Esophagus mucosa (tissue), 1 donor: ENCODE measurements at regions not wholly inside any gene's neighbourhood (a gene's known extent, or its start where the extent isn't known, plus 50 kb on each side); places are given as distances from the start of the nearest gene placed in this dataset.
"Not testable (repeated sequence)": the region's sequence is repeated elsewhere in the genome, so short reads cannot be mapped to it uniquely, and the experiment has no call there.

Experiments
- ATAC-seq: fragments of 200-7000 bp; cut with Tn5 transposase; one replicate; pipeline ENCODE4 v1.9.1; 2020
- donor health status: DM: yes; HTN: yes; CAD: no.

- no peak for ATAC-seq
Measured at GRCh38 chr1:196088541-196088940, 519.7 kb downstream of the KCNT2 start.

- ATAC-seq = no peak
Measured at GRCh38 chr1:196078691-196079090, 529.5 kb downstream of the KCNT2 start.

DNA sequence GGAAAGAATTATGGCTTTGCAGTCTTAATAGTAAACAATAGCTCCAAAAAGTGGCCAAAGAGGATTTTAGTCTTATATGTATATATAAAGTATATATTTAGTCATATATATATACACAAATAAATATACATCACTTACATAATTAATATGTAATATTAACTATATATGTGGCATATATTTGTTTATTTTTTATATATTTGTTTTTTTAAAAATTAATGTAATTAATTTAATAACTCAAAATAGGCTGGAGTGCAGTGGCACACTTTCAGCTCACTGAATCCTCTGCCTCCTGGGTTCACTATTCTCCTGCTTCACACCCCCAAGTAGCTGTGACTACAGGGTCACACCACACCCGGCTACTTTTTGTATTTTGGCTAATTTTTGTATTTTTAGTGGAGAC lies 532.6 kb downstream of the KCNT2 start:
- no peak for ATAC-seq

DNA sequence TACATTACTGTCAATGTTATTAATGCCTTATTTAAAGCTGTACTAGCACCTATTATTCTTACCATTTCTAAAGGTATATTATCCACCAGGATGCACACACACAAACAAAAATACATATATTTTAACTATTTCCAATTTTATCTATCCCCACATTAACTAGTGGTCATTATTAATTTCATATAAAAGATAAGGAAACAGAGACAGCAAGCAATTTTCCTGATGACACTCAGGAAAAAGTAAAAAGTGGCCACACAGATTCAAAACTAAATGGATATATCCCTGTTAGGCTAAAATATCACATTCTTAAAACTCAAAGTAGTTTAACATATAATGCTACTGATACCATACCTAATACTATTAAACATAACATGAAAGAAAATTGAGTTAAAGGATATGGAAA lies 534.1 kb downstream of the KCNT2 start:
- no peak for ATAC-seq

GRCh38 chr1:196071447-196071846 lies 536.8 kb downstream of the KCNT2 start:
- ATAC-seq = no peak

GRCh38 chr1:196070940-196071339 lies 537.3 kb downstream of the KCNT2 start:
- no peak for ATAC-seq

DNA sequence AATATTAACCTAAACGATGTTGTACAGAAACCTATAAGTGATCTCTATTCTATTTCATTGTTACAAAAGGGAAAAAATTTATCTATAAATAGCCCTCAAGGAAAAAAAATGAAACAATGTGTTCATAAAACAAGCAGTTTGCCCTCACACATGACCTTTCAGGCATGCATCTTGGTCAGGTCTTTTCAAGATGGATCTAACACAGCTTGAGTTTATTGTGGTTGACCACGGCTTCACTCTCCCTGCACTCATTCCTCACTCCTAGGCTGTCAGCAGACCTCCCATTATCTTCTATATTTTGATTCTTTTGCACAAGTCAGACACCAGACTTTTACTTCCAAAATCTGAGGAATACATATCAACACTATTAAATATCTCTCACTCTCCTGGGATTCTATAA lies 544.3 kb downstream of the KCNT2 start:
- no peak for ATAC-seq

DNA sequence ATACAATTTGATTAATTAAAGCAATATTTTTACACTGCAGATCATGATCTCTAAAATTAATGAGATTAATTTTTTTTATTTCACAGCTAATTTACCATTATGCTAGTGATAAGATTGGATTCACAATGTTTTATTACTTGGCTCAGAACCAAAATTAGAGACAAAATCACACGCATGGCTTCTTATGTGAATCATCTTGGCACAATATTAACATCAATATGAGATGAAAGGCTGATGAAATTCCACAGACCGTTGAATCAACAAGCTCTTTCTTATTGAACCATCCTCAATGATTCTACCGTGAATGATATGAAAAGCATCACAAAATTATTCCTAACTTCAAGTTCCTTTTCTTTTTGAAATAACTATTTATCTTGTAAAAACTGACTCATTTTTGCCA lies 544.9 kb downstream of the KCNT2 start:
- ATAC-seq = no peak

DNA sequence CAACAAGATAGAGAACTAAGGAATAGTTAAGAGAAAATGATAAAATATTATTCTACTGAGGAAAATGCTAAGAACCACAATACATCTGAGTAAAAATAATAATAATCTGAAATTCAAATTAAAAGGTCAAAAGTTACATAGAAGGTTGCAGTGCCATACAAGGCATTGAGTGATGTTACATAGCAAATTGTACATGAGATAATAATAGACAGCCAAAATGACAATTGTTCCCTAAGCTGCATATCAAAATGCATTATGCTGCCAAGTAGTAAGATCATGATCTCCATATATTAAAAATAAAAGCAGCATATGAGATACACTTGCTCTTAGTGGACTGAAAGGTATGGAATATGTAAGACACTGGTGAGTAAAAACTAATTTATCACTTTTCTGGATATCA lies 547.7 kb downstream of the KCNT2 start:
- no peak for ATAC-seq

- ATAC-seq = no peak
Measured at GRCh38 chr1:196059210-196059609, 549.0 kb downstream of the KCNT2 start.

DNA sequence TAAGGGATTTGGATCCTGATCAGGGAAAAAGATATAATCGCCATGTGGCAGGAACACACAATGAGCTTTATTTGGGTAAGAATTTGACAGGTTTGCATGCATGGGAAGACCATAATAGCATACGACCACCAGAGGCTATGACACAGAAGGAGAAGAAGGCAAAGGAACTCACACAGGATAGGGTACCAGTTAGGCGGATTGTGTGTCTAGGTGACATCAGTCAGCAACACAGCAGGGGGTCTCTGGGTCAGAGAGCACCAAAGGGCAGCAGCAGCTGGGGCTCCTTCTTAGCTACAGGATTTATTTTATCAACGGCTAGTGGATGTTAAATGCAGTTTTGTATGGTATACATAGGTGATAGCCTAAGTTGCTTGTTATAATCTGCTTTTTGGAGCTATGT lies 551.3 kb downstream of the KCNT2 start:
- ATAC-seq = no peak

DNA sequence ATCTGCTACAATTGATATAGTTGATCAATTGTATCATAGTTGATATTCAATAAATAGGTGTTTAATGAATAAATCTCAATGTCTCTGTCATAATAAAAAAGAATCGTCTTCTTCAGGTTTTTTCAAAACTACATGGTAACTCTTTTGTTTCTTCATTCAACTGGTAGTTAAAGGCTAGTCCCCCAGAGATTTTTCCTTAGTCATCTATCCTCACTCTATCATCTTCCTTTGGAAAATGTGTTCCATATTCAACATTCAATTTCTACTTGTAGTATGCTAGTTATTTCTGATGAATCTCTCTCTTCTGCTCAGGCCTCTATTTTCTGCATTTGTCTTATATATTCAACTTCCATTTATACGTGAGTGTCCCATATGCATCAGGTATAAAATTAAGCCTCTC lies 558.8 kb downstream of the KCNT2 start:
- no peak for ATAC-seq

GRCh38 chr1:196043268-196043667 lies 565.0 kb downstream of the KCNT2 start:
- no peak for ATAC-seq

- no peak for ATAC-seq
Measured at GRCh38 chr1:196034080-196034706, 574.0 kb downstream of the KCNT2 start.

- not testable (repeated sequence) for ATAC-seq
Measured at GRCh38 chr1:196031387-196031786, 576.9 kb downstream of the KCNT2 start.

DNA sequence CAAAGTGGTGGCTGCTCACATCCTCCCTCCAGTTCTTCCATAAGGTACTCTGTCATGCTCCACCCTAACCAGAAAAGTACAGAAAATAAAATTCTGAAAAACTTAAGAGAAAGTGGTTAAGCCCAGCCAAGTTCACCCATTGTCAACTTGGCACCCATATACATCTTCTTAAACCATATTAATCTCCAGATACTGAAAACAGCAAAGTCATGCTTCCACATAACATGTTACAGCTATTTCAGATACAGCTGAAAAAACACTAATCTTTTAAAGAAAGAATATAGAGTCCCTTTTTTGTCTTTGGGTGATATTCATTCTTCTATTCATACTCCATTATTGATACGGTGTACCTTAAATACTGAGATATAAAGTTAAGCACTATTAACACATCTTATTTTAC lies 577.8 kb downstream of the KCNT2 start:
- no peak for ATAC-seq

GRCh38 chr1:196029410-196029809 lies 578.8 kb downstream of the KCNT2 start:
- ATAC-seq = no peak

- ATAC-seq = no peak
Measured at GRCh38 chr1:196027127-196027526, 581.1 kb downstream of the KCNT2 start.

- not testable (repeated sequence) for ATAC-seq
Measured at GRCh38 chr1:196021174-196021573, 587.1 kb downstream of the KCNT2 start.

DNA sequence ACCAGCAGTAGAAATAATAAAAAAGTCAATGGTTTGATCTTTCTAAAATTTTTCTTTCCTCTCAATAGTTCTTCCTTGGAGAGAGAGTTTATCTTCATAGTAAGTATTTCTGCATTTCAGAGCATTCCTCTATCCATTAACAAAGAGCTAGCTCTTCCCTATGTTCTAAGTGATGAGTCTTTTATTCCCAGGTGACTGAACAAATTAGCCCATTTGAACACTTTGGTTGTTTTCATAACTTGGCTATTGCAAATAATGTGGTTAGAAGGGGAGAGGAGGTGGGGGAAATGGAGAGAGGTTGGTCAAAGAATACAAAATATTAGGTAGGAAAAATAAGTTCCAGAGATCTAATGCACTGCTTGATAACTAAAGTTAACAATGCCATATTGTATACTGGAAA lies 598.9 kb downstream of the KCNT2 start:
- ATAC-seq = no peak

DNA sequence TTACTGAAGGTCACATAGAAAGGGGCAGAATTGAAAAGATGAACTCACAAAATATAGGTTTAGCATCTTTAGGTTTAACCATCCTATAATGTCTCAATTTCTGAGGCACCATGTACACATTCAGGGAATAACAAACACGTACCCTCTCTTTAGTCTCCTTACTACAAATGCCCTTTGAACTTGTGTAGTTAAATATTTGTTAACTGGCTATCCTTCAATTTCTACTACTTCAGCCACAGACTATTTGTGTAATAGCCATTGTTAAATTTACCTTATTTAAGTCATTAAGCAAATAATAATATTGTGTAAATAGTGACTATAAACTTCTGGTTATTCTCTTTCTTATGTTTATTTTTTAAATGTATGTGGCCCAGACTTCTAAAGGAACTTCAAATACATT lies 600.5 kb downstream of the KCNT2 start:
- no peak for ATAC-seq

GRCh38 chr1:196005426-196005825 lies 602.8 kb downstream of the KCNT2 start:
- ATAC-seq = no peak

- ATAC-seq = not testable (repeated sequence)
Measured at GRCh38 chr1:196004388-196004787, 603.9 kb downstream of the KCNT2 start.

- ATAC-seq = peak; percentile 100
Measured at GRCh38 chr1:196002906-196003305, 605.3 kb downstream of the KCNT2 start.

- peak; percentile 65 for ATAC-seq
Measured at GRCh38 chr1:196002296-196002695, 605.9 kb downstream of the KCNT2 start.
